H7 (cell line): ENCODE measurements at regions not wholly inside any gene's neighbourhood (a gene's known extent, or its start where the extent isn't known, plus 50 kb on each side); places are given as distances from the start of the nearest gene placed in this dataset.
A peak's percentile ranks its signal among the peaks of the same experiment; 100 is the strongest.

Experiments used
- DNase-seq: peaks from one replicate; pipeline ENCODE4 v3.0.0; 2012
- H3K27me3 ChIP-seq: 2 replicates; pipeline ENCODE4 v1.6.0; 2011; ENCODE audit warnings: mild to moderate bottlenecking, low read length; ENCODE audit not compliant: control insufficient read depth, insufficient read depth
- H3K36me3 ChIP-seq: replicated peaks from 2 replicates; pipeline ENCODE4 v1.5.1; 2011; ENCODE audit warnings: low read length; ENCODE audit not compliant: control insufficient read depth, insufficient read depth
- H3K4me3 ChIP-seq: 2 replicates; pipeline ENCODE4 v1.5.1; 2011; ENCODE audit warnings: low read depth, mild to moderate bottlenecking, control low read depth, low read length, moderate library complexity; ENCODE audit not compliant: insufficient read depth

- no peaks in the 10 kb centered on the region for H3K27me3 ChIP-seq
- no peaks in the 10 kb centered on the region for H3K36me3 ChIP-seq
- no peak overlapping the region for H3K4me3 ChIP-seq
- DNase-seq, result no peak
Measured at GRCh38 chr4:84441758-84442377, 57.2 kb downstream of the NKX6-1 start.

GRCh38 chr4:84439996-84440395 lies 59.1 kb downstream of the NKX6-1 start:
- H3K36me3 ChIP-seq, result no peaks in the 10 kb centered on the region
- no peak for DNase-seq
- no peaks in the 10 kb centered on the region for H3K27me3 ChIP-seq
- H3K4me3 ChIP-seq, result no peak overlapping the region

GRCh38 chr4:84436812-84437211 lies 62.3 kb downstream of the NKX6-1 start:
- no peak overlapping the region for H3K4me3 ChIP-seq
- H3K27me3 ChIP-seq, result no peaks in the 10 kb centered on the region
- no peak for DNase-seq
- no peaks in the 10 kb centered on the region for H3K36me3 ChIP-seq

GRCh38 chr4:84434344-84434743 lies 64.7 kb downstream of the NKX6-1 start:
- no peaks in the 10 kb centered on the region for H3K36me3 ChIP-seq
- H3K27me3 ChIP-seq, result no peaks in the 10 kb centered on the region
- no peak for DNase-seq
- no peak overlapping the region for H3K4me3 ChIP-seq

- no peaks in the 10 kb centered on the region for H3K27me3 ChIP-seq
- H3K36me3 ChIP-seq, result no peaks in the 10 kb centered on the region
- H3K4me3 ChIP-seq, result no peak overlapping the region
- DNase-seq, result no peak
Measured at GRCh38 chr4:84433633-84434222, 65.4 kb downstream of the NKX6-1 start.

GRCh38 chr4:84432713-84433112 lies 66.4 kb downstream of the NKX6-1 start:
- DNase-seq, result no peak
- H3K4me3 ChIP-seq, result no peak overlapping the region
- H3K27me3 ChIP-seq, result no peaks in the 10 kb centered on the region
- H3K36me3 ChIP-seq, result no peaks in the 10 kb centered on the region

- no peaks in the 10 kb centered on the region for H3K27me3 ChIP-seq
- H3K4me3 ChIP-seq, result no peak overlapping the region
- no peak for DNase-seq
- H3K36me3 ChIP-seq, result no peaks in the 10 kb centered on the region
Measured at GRCh38 chr4:84420608-84421007, 78.5 kb downstream of the NKX6-1 start.

GRCh38 chr4:84419201-84419600 lies 79.9 kb downstream of the NKX6-1 start:
- DNase-seq, result no peak

GRCh38 chr4:84417997-84418709 lies 80.9 kb downstream of the NKX6-1 start:
- no peaks in the 10 kb centered on the region for H3K27me3 ChIP-seq
- DNase-seq, result peak; percentile 9
- H3K4me3 ChIP-seq, result no peak overlapping the region
- H3K36me3 ChIP-seq, result no peaks in the 10 kb centered on the region

More at GRCh38 chr4:84419201-84419600, 79.9 kb downstream of the NKX6-1 start:
- Histone ChIP-seq H3K36me3 (no peaks in the 10 kb centered on the region), H3K4me3 (no peak overlapping the region), H3K27me3 (no peaks in the 10 kb centered on the region)

- no peaks in the 10 kb centered on the region for H3K36me3 ChIP-seq
- H3K27me3 ChIP-seq, result no peaks in the 10 kb centered on the region
- no peak for DNase-seq
- H3K4me3 ChIP-seq, result no peak overlapping the region
Measured at GRCh38 chr4:84413976-84414375, 85.1 kb downstream of the NKX6-1 start.

- Histone ChIP-seq H3K27me3 (no peaks in the 10 kb centered on the region), H3K4me3 (no peak overlapping the region), H3K36me3 (no peaks in the 10 kb centered on the region)
- DNase-seq, result no peak
Measured at GRCh38 chr4:84413480-84413879, 85.6 kb downstream of the NKX6-1 start.

- H3K27me3 ChIP-seq, result no peaks in the 10 kb centered on the region
- DNase-seq, result no peak
- no peaks in the 10 kb centered on the region for H3K36me3 ChIP-seq
- H3K4me3 ChIP-seq, result no peak overlapping the region
Measured at GRCh38 chr4:84412062-84412461, 87.0 kb downstream of the NKX6-1 start.

- Histone ChIP-seq H3K36me3 (no peaks in the 10 kb centered on the region), H3K27me3 (no peaks in the 10 kb centered on the region), H3K4me3 (no peak overlapping the region)
- DNase-seq, result no peak
Measured at GRCh38 chr4:84407554-84408407, 91.3 kb downstream of the NKX6-1 start.

GRCh38 chr4:84403656-84404055 lies 95.4 kb downstream of the NKX6-1 start:
- no peaks in the 10 kb centered on the region for H3K27me3 ChIP-seq
- H3K4me3 ChIP-seq, result no peak overlapping the region
- DNase-seq, result no peak
- H3K36me3 ChIP-seq, result no peaks in the 10 kb centered on the region
